ENCODE measurements at regions not wholly inside any gene's neighbourhood (a gene's known extent, or its start where the extent isn't known, plus 50 kb on each side); places are given as distances from the start of the nearest gene placed in this dataset.

GRCh38 chr3:152677491-152677890 lies 157.4 kb upstream of the P2RY1 start:
- no peak overlapping the region for H3K4me3 ChIP-seq (ENCODE audit: low read length)
- no peaks in the 10 kb centered on the region; the same call in 1 of the 2 replicates for H3K9me3 ChIP-seq (ENCODE audit: control insufficient read depth, insufficient read depth, low read length)
- no peaks in the 10 kb centered on the region for H3K4me1 ChIP-seq (ENCODE audit: control insufficient read depth, low read length)
- H3F3A ChIP-seq (ENCODE audit: control insufficient read depth, insufficient read depth) = no peaks in the 10 kb centered on the region
- no peaks in the 10 kb centered on the region for H3K9me2 ChIP-seq (replicated peaks; ENCODE audit: control insufficient read depth, low read length)
- H3K4me2 ChIP-seq (ENCODE audit: low read length) = no peak overlapping the region
- H3K36me3 ChIP-seq (ENCODE audit: control insufficient read depth, low read length) = no peaks in the 10 kb centered on the region
- no peak overlapping the region for H3K27ac ChIP-seq (ENCODE audit: low read depth, low read length)
- H3K79me2 ChIP-seq (ENCODE audit: control insufficient read depth, low read length) = no peaks in the 10 kb centered on the region
- TF ChIP-seq EZH2phosphoT487 (IDR thresholded peaks at IDR 0.05; ENCODE audit: borderline replicate concordance, low read length) (no peak), CTCF (IDR thresholded peaks at IDR 0.05; ENCODE audit: low read depth, low read length, poor library complexity, severe bottlenecking) (no peak)
- H3K27me3 ChIP-seq (ENCODE audit: control insufficient read depth, low read length) = 0 out of 2 replicates have a peak, but pooled peaks cover 3% of the 10 kb centered on the region
- H4K20me1 ChIP-seq (ENCODE audit: control insufficient read depth, insufficient read depth, low read depth, low read length) = no peaks in the 10 kb centered on the region

- Histone ChIP-seq H3K4me2 (ENCODE audit: low read length) (no peak overlapping the region), H3K4me1 (ENCODE audit: control insufficient read depth, low read length) (no peaks in the 10 kb centered on the region), H3F3A (ENCODE audit: control insufficient read depth, insufficient read depth) (no peaks in the 10 kb centered on the region), H3K9me2 (replicated peaks; ENCODE audit: control insufficient read depth, low read length) (no peaks in the 10 kb centered on the region), H3K36me3 (ENCODE audit: control insufficient read depth, low read length) (no peaks in the 10 kb centered on the region), H3K9me3 (ENCODE audit: control insufficient read depth, insufficient read depth, low read length) (no peaks in the 10 kb centered on the region), H3K79me2 (ENCODE audit: control insufficient read depth, low read length) (no peaks in the 10 kb centered on the region), H3K27me3 (ENCODE audit: control insufficient read depth, low read length) (no peaks in the 10 kb centered on the region), H4K20me1 (ENCODE audit: control insufficient read depth, insufficient read depth, low read depth, low read length) (no peaks in the 10 kb centered on the region), H3K4me3 (ENCODE audit: low read length) (no peak overlapping the region), H3K27ac (ENCODE audit: low read depth, low read length) (no peak overlapping the region)
- TF ChIP-seq CTCF (IDR thresholded peaks at IDR 0.05; ENCODE audit: low read depth, low read length, poor library complexity, severe bottlenecking) = no peak
- no peak for TF ChIP-seq EZH2phosphoT487 (IDR thresholded peaks at IDR 0.05; ENCODE audit: borderline replicate concordance, low read length)
Measured at GRCh38 chr3:152682477-152682876, 152.5 kb upstream of the P2RY1 start.

GRCh38 chr3:152683521-152683999 lies 151.4 kb upstream of the P2RY1 start:
- H3K9me2 ChIP-seq (replicated peaks; ENCODE audit: control insufficient read depth, low read length) = no peaks in the 10 kb centered on the region
- H4K20me1 ChIP-seq (ENCODE audit: control insufficient read depth, insufficient read depth, low read depth, low read length) = no peaks in the 10 kb centered on the region
- H3K79me2 ChIP-seq (ENCODE audit: control insufficient read depth, low read length) = no peaks in the 10 kb centered on the region
- H3K36me3 ChIP-seq (ENCODE audit: control insufficient read depth, low read length) = no peaks in the 10 kb centered on the region
- H3K27ac ChIP-seq (ENCODE audit: low read depth, low read length) = no peak overlapping the region
- TF ChIP-seq EZH2phosphoT487 (IDR thresholded peaks at IDR 0.05; ENCODE audit: borderline replicate concordance, low read length) = no peak
- TF ChIP-seq CTCF (IDR thresholded peaks at IDR 0.05; ENCODE audit: low read depth, low read length, poor library complexity, severe bottlenecking) = no peak
- no peak overlapping the region for H3K4me3 ChIP-seq (ENCODE audit: low read length)
- H3K9me3 ChIP-seq (ENCODE audit: control insufficient read depth, insufficient read depth, low read length) = no peaks in the 10 kb centered on the region
- H3F3A ChIP-seq (ENCODE audit: control insufficient read depth, insufficient read depth) = no peaks in the 10 kb centered on the region
- no peaks in the 10 kb centered on the region for H3K27me3 ChIP-seq (ENCODE audit: control insufficient read depth, low read length)
- H3K4me2 ChIP-seq (ENCODE audit: low read length) = no peak overlapping the region
- H3K4me1 ChIP-seq (ENCODE audit: control insufficient read depth, low read length) = no peaks in the 10 kb centered on the region
